RWPE1 (cell line): ENCODE measurements at regions not wholly inside any gene's neighbourhood (a gene's known extent, or its start where the extent isn't known, plus 50 kb on each side); places are given as distances from the start of the nearest gene placed in this dataset.

Experiments
- CTCF ChIA-PET: fragments of 350-600 bp; sonication (Branson Sonifier 250); formaldehyde crosslinking; extraction: SDS; loops from one replicate; lab custom pipeline; 2021; lab: Yijun Ruan, JAX
- POLR2A ChIA-PET: fragments of 400-600 bp; formaldehyde crosslinking; extraction: SDS; loops from one replicate; lab custom pipeline; 2020; ENCODE audit warnings: antibody characterized with exemption; ENCODE audit not compliant: low non-redundant PET; lab: Yijun Ruan, JAX
- DNase-seq: peaks from one replicate; pipeline ENCODE4 v3.0.0; 2012; ENCODE audit warnings: low spot score
- H3K27ac ChIP-seq: fragments of 450-650 bp; 2 replicates; pipeline ENCODE4 v1.5.1; 2017
- TF ChIP-seq, protein P1 (sequence below): fragments of 450-650 bp; conservative IDR thresholded peaks from 2 replicates; pipeline ENCODE4 v1.5.1; 2017; ENCODE audit warnings: low read depth, mild to moderate bottlenecking

DNA sequence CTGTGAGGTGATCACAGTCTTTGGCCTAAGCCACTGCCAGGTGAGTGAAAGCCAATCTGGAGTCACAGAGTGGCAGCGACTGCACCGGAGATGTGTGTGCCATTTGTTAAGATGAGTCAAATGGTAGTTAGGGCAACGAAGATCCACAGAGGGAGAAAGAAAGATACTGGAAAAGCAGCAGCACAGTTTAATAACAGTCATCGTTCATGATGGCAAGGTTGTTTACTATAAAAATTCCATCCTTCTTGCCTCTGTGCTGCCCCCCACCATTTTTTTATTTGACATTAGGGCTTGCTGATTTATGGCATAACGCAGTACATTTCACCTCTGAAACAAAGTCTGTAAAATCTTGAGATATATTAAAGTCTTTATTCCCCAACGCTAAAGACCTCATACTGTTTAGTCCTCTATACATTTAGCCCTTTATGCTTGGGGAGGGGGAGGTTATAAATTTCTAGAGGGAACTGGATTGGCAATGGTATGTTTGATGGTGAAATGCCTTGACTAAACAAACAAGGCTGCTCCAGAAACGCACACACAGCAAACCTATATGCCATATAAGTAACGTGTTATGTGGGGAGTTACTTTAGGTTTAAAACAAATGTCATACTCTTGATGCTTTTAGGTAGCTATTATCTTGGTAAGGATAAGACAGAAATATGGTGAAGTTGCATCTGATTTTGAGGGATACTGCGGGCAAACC, 55.8 kb upstream of the ABL1 start:
- ChIA-PET CTCF (no interaction called here), POLR2A (no interaction called here)
- no peak for DNase-seq
- no peak overlapping the region for H3K27ac ChIP-seq
- TF ChIP-seq, protein P1, sequence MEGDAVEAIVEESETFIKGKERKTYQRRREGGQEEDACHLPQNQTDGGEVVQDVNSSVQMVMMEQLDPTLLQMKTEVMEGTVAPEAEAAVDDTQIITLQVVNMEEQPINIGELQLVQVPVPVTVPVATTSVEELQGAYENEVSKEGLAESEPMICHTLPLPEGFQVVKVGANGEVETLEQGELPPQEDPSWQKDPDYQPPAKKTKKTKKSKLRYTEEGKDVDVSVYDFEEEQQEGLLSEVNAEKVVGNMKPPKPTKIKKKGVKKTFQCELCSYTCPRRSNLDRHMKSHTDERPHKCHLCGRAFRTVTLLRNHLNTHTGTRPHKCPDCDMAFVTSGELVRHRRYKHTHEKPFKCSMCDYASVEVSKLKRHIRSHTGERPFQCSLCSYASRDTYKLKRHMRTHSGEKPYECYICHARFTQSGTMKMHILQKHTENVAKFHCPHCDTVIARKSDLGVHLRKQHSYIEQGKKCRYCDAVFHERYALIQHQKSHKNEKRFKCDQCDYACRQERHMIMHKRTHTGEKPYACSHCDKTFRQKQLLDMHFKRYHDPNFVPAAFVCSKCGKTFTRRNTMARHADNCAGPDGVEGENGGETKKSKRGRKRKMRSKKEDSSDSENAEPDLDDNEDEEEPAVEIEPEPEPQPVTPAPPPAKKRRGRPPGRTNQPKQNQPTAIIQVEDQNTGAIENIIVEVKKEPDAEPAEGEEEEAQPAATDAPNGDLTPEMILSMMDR, result no peak

DNA sequence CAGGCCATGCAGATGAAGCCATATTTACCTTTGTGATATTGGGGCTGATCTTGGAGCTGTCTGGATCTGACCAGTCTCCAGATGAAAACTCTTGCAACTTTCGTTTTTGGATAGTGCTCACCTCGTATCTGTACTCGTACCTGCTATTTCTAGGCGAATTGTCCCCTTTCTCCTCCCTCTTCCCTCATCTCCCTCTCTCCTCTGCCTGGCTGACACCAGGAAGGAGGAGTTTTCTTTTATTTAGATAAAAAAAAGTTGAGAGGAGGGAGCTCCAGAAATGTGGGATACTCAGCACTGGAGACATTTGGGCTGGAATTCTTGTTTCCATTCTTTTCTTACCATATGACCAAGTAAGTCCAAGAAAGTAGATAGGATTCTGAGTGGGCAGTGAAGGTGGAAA, 54.6 kb upstream of the ABL1 start:
- POLR2A ChIA-PET, result no interaction called here
- DNase-seq, result no peak
- H3K27ac ChIP-seq, result no peak overlapping the region
- CTCF ChIA-PET, result interaction anchor here (0.6 kb wide), 1 partner anchor 73 kb away, joined by 3 read pairs; no protein-coding TSS in a partner anchor
- TF ChIP-seq, protein P1, result no peak

DNA sequence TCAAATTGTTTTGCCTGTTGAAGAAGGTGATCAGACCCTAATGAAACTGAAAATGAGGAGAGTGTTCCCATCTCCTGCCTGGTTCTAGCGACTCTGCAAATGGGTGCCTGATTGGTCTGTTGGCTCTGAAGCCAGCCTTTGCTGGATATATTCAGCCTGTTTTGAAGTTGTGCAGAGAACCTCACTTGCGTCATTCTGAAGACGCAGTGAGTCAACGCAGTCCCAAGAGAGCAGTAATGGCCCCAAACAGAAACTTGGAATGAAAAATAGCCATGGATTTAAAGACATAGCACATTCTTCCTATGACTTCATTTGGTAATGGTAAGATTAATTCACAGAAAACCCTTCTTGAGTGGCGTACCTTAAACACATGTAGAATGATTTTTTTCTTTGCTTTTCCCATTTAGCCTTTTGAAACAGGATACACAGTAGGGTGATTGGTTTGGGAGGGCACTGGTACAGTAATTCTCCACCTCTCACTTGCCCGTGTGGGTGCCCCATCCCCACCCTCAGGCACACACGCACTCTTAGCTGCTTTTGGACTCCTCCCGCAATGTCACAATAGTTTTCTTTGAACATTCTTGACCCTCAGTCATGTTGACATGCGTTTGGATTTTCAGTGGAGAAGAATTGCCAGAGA, 54.1 kb upstream of the ABL1 start:
- POLR2A ChIA-PET, result no interaction called here
- CTCF ChIA-PET, result no interaction called here
- no peak for DNase-seq
- no peak overlapping the region for H3K27ac ChIP-seq
- TF ChIP-seq, protein P1, result no peak

DNA sequence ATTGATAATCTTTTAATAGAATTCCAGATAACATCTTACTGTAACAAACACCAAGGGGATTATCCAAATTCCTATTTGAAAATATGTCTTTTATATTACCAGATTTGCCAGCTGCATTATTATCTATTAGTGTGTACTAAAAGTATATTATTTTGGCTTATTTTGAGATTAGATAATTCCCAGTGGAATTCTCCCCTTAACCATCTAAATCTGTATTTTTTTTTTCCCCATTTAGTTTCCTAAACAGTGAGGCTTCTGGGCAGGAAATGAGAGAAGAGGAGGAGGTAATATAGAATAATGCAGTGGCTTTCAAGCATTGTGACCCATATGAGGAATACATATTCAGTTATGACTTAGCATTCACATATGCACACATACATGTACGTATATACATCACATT, 53.5 kb upstream of the ABL1 start:
- ChIA-PET POLR2A (no interaction called here), CTCF (no interaction called here)
- TF ChIP-seq, protein P1, result no peak
- DNase-seq, result no peak
- H3K27ac ChIP-seq, result no peak overlapping the region

DNA sequence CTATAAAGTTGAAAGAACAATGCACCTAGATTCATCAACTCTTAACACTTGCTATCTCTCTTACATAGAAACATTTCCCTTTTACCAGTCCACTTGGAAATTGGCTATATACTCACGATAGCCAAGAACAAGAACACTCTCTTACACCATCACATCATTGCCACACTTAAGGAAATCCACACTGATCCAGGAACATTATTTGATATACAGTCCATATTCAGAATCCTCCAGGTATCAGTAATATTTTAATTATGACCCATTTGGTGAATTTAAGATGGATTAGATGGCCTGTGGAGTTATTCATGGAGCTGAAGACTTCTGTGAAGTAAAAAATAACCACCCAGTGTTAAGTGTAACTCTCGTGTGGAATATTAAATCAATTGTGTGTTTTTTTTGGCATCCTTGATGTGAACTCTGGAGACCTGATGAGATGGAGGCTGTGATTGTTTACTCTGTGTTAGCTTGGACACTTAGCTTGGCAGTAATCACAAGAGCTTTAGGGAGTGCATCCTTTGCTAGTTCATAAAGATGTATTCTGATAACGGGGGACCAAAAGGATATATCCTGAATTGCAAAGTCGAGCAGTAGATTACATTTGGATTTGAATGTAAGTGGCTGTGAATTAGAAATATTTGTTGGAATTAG, 52.0 kb upstream of the ABL1 start:
- TF ChIP-seq, protein P1, result no peak
- DNase-seq, result no peak
- H3K27ac ChIP-seq, result no peak overlapping the region
- ChIA-PET CTCF (no interaction called here), POLR2A (no interaction called here)

DNA sequence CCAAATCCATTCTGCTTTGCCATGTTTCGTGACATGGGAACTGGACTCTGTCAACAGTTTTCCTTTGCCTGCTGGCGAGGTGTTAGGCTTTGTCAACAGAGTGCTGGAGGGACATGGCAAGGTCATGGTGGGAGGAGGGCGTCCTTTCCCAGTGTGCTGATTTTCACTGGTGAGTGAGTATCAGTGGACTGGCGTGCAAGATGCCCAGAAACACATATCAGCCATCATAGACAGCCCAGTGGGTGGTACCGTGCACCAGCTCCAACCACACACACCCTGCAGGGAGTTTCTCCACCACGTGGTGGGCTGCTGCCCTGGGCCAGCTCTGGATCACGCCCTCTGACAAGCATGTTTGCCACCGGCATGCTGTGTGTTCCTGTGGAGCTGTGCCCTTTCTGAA, 50.0 kb upstream of the ABL1 start:
- TF ChIP-seq, protein P1, result no peak
- no peak for DNase-seq
- no peak overlapping the region for H3K27ac ChIP-seq
- ChIA-PET CTCF (interaction anchor here (0.6 kb wide), 1 partner anchor 22 kb away, joined by 3 read pairs; no protein-coding TSS in a partner anchor), POLR2A (no interaction called here)
